Cardiac fibroblast (primary cell): ENCODE measurements at regions not wholly inside any gene's neighbourhood (a gene's known extent, or its start where the extent isn't known, plus 50 kb on each side); places are given as distances from the start of the nearest gene placed in this dataset.

Experiments
- DNase-seq, 2 donors: peaks; one replicate each; pipeline versions ENCODE4 v3.0.0 to v3.0.0-alpha.2; 2010; ENCODE audit warnings: low read depth in 2 of 2
- H3K4me3 ChIP-seq, 2 donors: replicated peaks in 1 of 2; 1 replicate in 1 of 2; 2 replicates in 1 of 2; pipeline ENCODE4 v1.5.1; 2011; ENCODE audit warnings: low read depth in 2 of 2, low read length in 2 of 2, mild to moderate bottlenecking in 2 of 2, moderate library complexity in 1 of 2
- CTCF ChIP-seq: IDR thresholded peaks from one replicate; pipeline ENCODE4 v1.5.1; 2011; ENCODE audit warnings: low read depth, mild to moderate bottlenecking, low read length, inconsistent platforms

DNA sequence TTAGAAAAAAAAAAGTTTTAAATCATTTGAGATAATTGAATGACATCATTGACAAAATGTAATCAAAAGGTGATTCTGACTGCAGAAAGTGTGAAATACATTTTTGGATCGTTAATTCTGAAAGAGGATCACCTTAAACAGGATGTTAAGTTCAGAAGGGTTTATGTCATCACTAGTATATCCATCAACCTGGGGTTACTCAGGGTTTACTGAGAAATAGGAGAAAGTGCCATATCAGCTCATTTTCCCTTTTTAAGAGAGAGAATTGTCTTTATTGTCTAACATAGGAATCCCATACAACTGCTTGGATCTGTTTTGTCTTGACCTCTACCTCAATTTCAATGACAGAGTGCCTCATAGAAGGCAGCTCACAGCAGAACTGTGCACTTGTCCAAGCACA, 466.1 kb upstream of the LINC00305 start:
- no peak for TF ChIP-seq CTCF
- no peak for DNase-seq
- H3K4me3 ChIP-seq: no peak overlapping the region

- TF ChIP-seq CTCF: no peak
- H3K4me3 ChIP-seq: no peak overlapping the region
- no peak for DNase-seq
Measured at GRCh38 chr18:64614446-64614845, 465.6 kb upstream of the LINC00305 start.

GRCh38 chr18:64592246-64592645, 443.4 kb upstream of the LINC00305 start:
- no peak for TF ChIP-seq CTCF
- no peak overlapping the region for H3K4me3 ChIP-seq
- no peak for DNase-seq

- no peak for DNase-seq
- no peak overlapping the region for H3K4me3 ChIP-seq
- no peak for TF ChIP-seq CTCF
Measured at GRCh38 chr18:64589000-64589399, 440.1 kb upstream of the LINC00305 start.

GRCh38 chr18:64566456-64566855, 417.6 kb upstream of the LINC00305 start:
- H3K4me3 ChIP-seq: no peak overlapping the region
- no peak for DNase-seq
- TF ChIP-seq CTCF: no peak

DNA sequence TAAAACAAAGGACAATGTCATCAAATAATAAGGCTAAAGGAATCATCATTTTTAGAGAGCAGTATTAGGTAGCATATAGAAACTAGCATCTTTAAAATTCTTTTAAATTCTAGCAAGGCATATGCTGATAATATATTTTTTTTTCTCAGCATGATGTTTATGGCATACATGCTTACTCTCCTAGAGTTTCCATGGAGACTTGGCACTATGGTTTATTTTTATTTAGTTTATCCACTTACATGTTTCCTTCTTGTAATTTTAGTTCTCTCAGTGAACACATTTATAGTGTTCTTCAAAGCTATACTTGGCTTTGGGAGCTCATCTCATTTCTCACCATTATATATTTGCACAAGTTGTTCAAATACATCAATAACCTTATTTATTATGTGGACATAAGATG, 413.8 kb upstream of the LINC00305 start:
- no peak overlapping the region for H3K4me3 ChIP-seq
- no peak for DNase-seq
- TF ChIP-seq CTCF: no peak

- no peak overlapping the region for H3K4me3 ChIP-seq
- TF ChIP-seq CTCF: no peak
- DNase-seq: no peak
Measured at GRCh38 chr18:64546451-64546850, 397.6 kb upstream of the LINC00305 start.
